GM12873 (cell line): ENCODE measurements at regions not wholly inside any gene's neighbourhood (a gene's known extent, or its start where the extent isn't known, plus 50 kb on each side); places are given as distances from the start of the nearest gene placed in this dataset.

Experiments
- TF ChIP-seq, protein P1 (sequence below): IDR thresholded peaks from 2 replicates; pipeline ENCODE4 v1.5.1; 2012; ENCODE audit warnings: low read depth, mild to moderate bottlenecking, moderate library complexity, low read length, control low read depth; ENCODE audit not compliant: insufficient read depth; ENCODE audit errors: missing control alignments

DNA sequence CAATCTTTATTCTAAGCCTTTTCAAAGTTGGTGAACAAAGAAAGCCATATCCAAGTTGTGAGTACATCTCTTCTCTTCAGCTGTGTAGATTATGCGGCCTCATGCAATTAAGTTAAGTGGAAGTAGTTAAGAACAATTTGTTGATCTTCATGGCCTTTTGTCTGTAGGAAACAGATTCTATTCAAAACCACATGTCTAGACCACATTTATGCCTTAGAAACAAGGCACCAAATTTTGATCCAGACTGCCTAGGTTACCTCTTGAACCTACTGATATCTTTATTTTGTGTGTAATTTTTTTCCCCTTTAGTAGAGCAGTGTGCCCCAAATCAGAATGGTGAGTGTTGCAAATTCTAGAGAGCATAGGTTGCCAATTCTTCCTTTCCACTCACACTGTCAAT is 101.6 kb upstream of the CERS6 start:
- TF ChIP-seq, protein P1, sequence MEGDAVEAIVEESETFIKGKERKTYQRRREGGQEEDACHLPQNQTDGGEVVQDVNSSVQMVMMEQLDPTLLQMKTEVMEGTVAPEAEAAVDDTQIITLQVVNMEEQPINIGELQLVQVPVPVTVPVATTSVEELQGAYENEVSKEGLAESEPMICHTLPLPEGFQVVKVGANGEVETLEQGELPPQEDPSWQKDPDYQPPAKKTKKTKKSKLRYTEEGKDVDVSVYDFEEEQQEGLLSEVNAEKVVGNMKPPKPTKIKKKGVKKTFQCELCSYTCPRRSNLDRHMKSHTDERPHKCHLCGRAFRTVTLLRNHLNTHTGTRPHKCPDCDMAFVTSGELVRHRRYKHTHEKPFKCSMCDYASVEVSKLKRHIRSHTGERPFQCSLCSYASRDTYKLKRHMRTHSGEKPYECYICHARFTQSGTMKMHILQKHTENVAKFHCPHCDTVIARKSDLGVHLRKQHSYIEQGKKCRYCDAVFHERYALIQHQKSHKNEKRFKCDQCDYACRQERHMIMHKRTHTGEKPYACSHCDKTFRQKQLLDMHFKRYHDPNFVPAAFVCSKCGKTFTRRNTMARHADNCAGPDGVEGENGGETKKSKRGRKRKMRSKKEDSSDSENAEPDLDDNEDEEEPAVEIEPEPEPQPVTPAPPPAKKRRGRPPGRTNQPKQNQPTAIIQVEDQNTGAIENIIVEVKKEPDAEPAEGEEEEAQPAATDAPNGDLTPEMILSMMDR, result no peak

DNA sequence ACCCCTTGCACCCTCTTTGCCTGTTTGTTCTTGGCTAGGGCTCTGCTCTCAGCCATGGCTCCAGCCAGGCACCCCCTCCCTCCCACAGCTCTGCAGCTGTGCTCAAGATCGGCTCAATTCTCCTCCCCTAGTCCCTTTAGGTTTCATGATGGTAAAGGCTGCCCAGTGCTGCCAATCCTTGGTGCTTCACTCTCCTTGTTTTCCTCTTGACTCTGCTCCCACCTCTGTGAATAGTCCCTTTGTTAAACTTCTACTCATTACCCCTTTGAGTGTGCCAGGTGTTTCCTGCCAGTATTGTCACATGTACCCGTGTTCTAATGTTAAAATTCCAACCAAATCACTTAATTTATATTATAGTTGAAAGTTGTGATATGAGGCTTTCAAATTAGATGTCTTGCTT is 101.0 kb upstream of the CERS6 start:
- TF ChIP-seq, protein P1, result no peak

DNA sequence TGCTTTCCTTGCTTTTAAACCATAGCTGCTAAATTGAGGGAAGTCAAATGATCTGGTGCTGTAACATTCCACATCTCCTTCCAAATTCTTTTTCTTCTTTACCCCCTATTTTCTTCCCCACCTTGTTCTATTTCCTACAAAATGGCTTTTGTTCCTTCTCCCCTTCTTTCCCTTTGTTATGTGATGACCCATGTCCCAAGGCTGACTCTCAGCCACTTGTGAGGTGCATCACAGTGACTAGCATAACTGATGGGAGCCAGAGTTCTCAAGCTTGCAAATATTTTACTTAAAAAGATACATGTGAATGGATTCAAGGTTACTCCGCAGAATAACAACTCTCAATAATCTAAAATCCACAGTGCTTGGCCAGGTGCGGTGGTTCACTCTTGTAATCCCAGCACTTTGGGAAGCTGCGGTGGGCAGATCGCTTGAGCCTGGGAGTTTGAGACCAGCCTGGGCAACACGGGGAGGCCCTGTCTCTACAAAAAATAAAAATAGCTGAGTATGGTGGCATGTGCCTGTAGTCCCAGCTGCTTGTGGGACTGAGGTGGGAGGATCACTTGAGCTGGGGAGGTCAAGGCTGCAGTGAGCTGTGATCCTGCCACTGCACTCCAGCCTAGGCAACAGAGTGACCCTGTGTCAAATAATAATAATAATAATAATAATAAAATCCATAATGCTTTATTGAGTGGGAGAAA is 100.1 kb upstream of the CERS6 start:
- TF ChIP-seq, protein P1, result no peak

DNA sequence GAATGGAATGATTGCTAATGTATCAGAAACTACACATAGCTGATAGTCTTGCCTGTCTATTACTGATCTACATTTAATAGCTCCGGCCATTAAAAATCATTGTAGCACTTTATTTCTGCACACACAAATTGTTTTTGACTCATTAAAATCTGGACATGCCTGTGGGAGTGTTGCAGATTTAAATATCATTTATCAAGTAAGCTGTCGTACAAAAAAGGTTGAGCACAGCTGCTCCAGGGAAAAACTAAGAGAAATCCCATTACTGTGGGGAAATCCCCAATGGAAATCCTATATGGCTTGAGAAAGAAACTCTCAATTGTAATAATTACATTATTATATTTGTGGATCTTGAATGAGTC is 99.6 kb upstream of the CERS6 start:
- TF ChIP-seq, protein P1, result no peak

DNA sequence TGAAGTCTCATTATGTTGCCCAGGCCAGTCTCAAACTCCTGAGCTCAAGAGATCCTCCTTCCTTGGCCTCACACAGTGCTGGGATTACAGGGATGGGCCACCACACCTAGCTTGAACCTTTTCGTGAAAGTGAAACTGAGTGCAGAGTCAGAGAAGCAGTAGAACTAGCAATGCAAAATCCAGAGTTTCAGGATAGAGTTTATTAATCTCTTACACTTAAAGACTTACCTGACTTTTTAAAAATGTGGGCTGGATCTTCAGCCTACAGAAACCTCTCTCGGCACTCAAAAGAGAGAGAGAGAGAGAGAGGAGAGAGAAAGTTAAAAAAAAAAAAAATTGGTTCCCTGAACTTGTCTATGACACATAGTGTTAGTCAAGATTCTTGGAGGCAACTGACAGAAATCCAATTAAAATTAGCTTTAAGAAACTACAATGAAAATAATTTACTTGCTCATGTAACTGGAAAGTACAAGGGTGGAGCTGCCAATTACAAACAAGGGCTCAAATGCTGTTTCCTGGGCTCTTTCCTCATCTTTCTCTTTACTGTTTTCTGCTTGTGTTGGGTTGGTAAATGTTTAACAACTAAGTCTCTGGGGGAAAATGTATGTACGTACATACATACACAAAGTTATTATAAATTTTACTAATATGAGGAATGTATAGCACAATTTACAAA is 98.1 kb upstream of the CERS6 start:
- TF ChIP-seq, protein P1, result no peak

DNA sequence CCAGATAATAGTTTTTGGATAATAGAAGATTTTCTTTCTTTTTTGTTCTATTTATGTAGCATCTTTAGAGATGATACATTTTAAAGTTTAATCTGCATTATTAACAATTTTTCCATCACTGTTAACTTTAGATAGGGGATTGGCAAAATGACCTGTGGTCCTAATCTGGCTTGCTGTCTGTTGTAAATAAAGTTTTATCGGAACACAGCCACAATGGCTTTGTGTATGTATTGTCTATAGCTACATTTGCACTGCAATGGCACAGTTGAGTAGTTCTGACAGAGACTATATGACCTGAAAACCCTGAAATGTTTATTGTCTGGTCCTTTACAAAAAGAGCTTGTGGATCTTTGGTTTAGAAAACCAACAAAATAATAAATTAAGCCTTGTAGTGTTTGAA is 97.0 kb upstream of the CERS6 start:
- TF ChIP-seq, protein P1, result no peak

DNA sequence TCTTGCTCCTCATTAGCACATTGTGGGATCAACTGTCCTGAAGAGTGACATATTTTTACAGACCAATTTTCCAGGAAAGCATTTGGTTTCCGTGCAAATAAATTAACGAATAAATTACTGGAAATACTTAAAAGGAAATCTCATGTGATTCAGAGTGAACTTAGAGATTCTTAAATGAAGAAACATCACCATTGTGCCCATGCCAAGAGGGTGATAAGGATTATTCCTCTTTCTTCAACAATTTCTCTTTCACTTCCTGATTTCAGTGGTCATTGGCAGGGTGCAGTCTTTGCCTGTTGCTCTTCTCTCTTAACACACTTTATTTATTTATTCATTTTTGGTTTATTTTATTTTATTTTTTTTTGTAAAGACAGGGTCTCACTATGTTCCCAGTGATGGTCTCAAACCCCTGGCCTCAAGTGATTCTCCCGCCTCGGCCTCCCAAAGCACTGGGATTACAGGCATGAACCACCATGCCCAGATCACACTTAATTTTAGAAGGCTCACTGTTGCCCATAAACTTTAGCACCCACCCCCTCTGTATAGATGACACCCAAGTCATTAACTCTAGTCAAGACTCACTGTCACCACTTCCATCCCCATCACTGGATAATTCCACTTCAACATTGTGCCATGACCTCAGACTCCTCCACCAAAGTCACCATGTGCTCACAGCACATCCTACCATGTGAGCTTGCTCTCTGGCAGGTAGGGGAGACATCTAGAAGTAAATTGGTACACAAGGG is 92.6 kb upstream of the CERS6 start:
- TF ChIP-seq, protein P1, result no peak
